Activated CD8-positive, alpha-beta T cell treated with anti-CD3 and anti-CD28 coated beads for 36 hours (primary cell): ENCODE measurements at regions not wholly inside any gene's neighbourhood (a gene's known extent, or its start where the extent isn't known, plus 50 kb on each side); places are given as distances from the start of the nearest gene placed in this dataset.

Experiments used
- ATAC-seq: fragments of 200-7000 bp; cut with Tn5 transposase; one replicate; pipeline ENCODE4 v1.10.0; 2021; ENCODE audit warnings: mild to moderate bottlenecking, moderate library complexity
- CTCF ChIA-PET: fragments of 350-600 bp; sonication (Branson Sonifier 250); formaldehyde crosslinking; loops from one replicate; lab custom pipeline; 2021; ENCODE audit warnings: antibody characterized with exemption; lab: Charles Lee
- POLR2A ChIA-PET: fragments of 350-600 bp; sonication (Branson Sonifier 250); formaldehyde crosslinking; loops from one replicate; lab custom pipeline; 2021; ENCODE audit warnings: antibody characterized with exemption; lab: Charles Lee
- DNase-seq: peaks from one replicate; pipeline ENCODE4 v3.0.0-alpha.2; 2020
- H3K27ac Mint-ChIP-seq: one replicate; pipeline ENCODE4 v1.8.0; 2021; ENCODE audit warnings: mild to moderate bottlenecking, mixed read lengths
- H3K27me3 Mint-ChIP-seq: one replicate; pipeline ENCODE4 v1.8.0; 2021; ENCODE audit warnings: mixed read lengths
- H3K36me3 Mint-ChIP-seq: one replicate; pipeline ENCODE4 v1.8.0; 2021; ENCODE audit warnings: low read depth, mixed read lengths
- H3K4me1 Mint-ChIP-seq: one replicate; pipeline ENCODE4 v1.8.0; 2021; ENCODE audit warnings: low read depth, mixed read lengths
- H3K4me3 Mint-ChIP-seq: one replicate; pipeline ENCODE4 v1.8.0; 2021; ENCODE audit warnings: mild to moderate bottlenecking, moderate library complexity, mixed read lengths
- H3K9me3 Mint-ChIP-seq: one replicate; pipeline ENCODE4 v1.8.0; 2021; ENCODE audit warnings: mixed read lengths
- CTCF ChIP-seq: fragments of 200-600 bp; IDR thresholded peaks from one replicate; pipeline ENCODE4 v1.8.0; 2022; ENCODE audit warnings: antibody characterized with exemption, mild to moderate bottlenecking
- intact Hi-C: fragments of 100-400 bp; cut with micrococcal nuclease; formaldehyde crosslinking; loops from one replicate; pipeline ENCODE4 v1.10.0; 2022

- intact Hi-C loops, result no loop called here
- peaks cover 5% of the 10 kb centered on the region for H3K9me3 Mint-ChIP-seq
- no peaks in the 10 kb centered on the region for H3K4me1 Mint-ChIP-seq
- ATAC-seq (no peak), DNase-seq (no peak)
- CTCF ChIA-PET, result no interaction called here
- TF ChIP-seq CTCF, result no peak
- H3K27me3 Mint-ChIP-seq, result no peaks in the 10 kb centered on the region
- H3K27ac Mint-ChIP-seq, result no peak overlapping the region
- H3K36me3 Mint-ChIP-seq, result no peaks in the 10 kb centered on the region
- no peak overlapping the region for H3K4me3 Mint-ChIP-seq
- POLR2A ChIA-PET, result no interaction called here
Measured at GRCh38 chr14:29166507-29166906, 399.9 kb downstream of the FOXG1 start.

- no peak for ATAC-seq
- Mint-ChIP-seq H3K4me3 (no peak overlapping the region), H3K9me3 (peaks cover 5% of the 10 kb centered on the region), H3K4me1 (no peaks in the 10 kb centered on the region), H3K36me3 (no peaks in the 10 kb centered on the region), H3K27me3 (no peaks in the 10 kb centered on the region), H3K27ac (no peak overlapping the region)
- intact Hi-C loops, result no loop called here
- no peak for DNase-seq
- POLR2A ChIA-PET, result no interaction called here
- CTCF ChIA-PET, result no interaction called here
- TF ChIP-seq CTCF, result no peak
Measured at GRCh38 chr14:29168149-29168548, 401.6 kb downstream of the FOXG1 start.

GRCh38 chr14:29169408-29169807 is 402.8 kb downstream of the FOXG1 start:
- no peak for DNase-seq
- ChIA-PET POLR2A (no interaction called here), CTCF (no interaction called here)
- Mint-ChIP-seq H3K4me1 (no peaks in the 10 kb centered on the region), H3K27ac (no peak overlapping the region), H3K36me3 (no peaks in the 10 kb centered on the region), H3K4me3 (no peak overlapping the region), H3K27me3 (no peaks in the 10 kb centered on the region), H3K9me3 (peaks cover 12% of the 10 kb centered on the region)
- no peak for ATAC-seq
- TF ChIP-seq CTCF, result no peak
- intact Hi-C loops, result no loop called here

GRCh38 chr14:29175706-29176105 is 409.1 kb downstream of the FOXG1 start:
- H3K4me3 Mint-ChIP-seq, result no peak overlapping the region
- H3K4me1 Mint-ChIP-seq, result no peaks in the 10 kb centered on the region
- DNase-seq, result no peak
- no peak for ATAC-seq
- H3K27ac Mint-ChIP-seq, result no peak overlapping the region
- no peaks in the 10 kb centered on the region for H3K27me3 Mint-ChIP-seq
- no peak for TF ChIP-seq CTCF
- ChIA-PET CTCF (no interaction called here), POLR2A (no interaction called here)
- intact Hi-C loops, result no loop called here
- no peaks in the 10 kb centered on the region for H3K36me3 Mint-ChIP-seq
- H3K9me3 Mint-ChIP-seq, result peaks cover 17% of the 10 kb centered on the region

- peaks cover 12% of the 10 kb centered on the region for H3K9me3 Mint-ChIP-seq
- DNase-seq (no peak), ATAC-seq (no peak)
- H3K27me3 Mint-ChIP-seq, result no peaks in the 10 kb centered on the region
- H3K27ac Mint-ChIP-seq, result no peak overlapping the region
- H3K4me3 Mint-ChIP-seq, result no peak overlapping the region
- ChIA-PET POLR2A (no interaction called here), CTCF (no interaction called here)
- no peak for TF ChIP-seq CTCF
- intact Hi-C loops, result no loop called here
- H3K36me3 Mint-ChIP-seq, result no peaks in the 10 kb centered on the region
- no peaks in the 10 kb centered on the region for H3K4me1 Mint-ChIP-seq
Measured at GRCh38 chr14:29176876-29177275, 410.3 kb downstream of the FOXG1 start.
